HG03558 (cell line): ENCODE measurements at regions not wholly inside any gene's neighbourhood (a gene's known extent, or its start where the extent isn't known, plus 50 kb on each side); places are given as distances from the start of the nearest gene placed in this dataset.
"Not testable (repeated sequence)": the region's sequence is repeated elsewhere in the genome, so short reads cannot be mapped to it uniquely, and the experiment has no call there.

ENCODE experiments used
- ATAC-seq: cut with Tn5 transposase; IDR thresholded peaks from one replicate; pipeline ENCODE4 v1.9.1; 2021; ENCODE audit warnings: moderate number of reproducible peaks; ENCODE audit not compliant: unreplicated experiment; ENCODE audit errors: extremely low read depth

DNA sequence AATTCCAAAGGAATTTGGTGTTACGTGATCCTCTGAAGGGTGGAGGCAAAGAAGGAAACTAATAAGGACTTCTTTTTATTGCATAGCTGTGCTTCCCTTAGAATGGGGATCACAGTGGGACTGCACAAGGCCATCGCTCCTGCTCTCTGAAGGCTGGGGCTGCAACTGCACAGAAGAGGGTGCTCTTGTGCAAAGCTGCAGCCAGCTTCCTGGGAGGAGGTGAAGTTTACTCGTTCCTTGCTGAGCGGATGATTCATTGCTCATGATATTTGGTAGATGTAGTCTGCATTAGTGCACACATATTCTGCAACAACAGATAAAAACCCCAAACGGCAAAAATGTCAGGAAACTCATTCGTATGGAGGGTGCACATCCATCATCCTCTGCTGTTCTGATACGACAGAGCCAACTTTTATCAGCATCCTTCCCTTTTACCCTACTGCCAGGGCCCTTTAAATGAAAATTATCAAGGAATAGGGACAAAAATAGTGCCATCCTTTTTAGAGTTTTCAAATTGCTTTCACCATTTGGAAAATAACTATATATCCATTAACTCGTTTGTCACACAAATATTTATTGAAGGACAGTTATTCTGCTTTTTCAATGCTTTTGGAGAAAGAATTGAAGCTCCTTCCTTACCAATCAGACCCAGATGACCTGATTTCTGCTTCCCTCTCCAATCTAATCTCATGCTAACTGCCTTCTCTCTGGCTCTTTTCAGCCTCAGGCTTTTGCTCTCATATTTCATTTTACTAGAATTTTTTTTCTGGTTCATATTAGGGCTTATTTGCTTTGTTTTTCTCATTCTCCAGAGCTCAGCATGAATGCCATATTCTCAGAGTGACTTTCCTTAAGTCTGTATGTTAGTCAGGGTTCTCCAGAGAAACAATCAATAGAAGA, 263.6 kb downstream of the DUSP10 start:
- peak; percentile 73 for ATAC-seq

DNA sequence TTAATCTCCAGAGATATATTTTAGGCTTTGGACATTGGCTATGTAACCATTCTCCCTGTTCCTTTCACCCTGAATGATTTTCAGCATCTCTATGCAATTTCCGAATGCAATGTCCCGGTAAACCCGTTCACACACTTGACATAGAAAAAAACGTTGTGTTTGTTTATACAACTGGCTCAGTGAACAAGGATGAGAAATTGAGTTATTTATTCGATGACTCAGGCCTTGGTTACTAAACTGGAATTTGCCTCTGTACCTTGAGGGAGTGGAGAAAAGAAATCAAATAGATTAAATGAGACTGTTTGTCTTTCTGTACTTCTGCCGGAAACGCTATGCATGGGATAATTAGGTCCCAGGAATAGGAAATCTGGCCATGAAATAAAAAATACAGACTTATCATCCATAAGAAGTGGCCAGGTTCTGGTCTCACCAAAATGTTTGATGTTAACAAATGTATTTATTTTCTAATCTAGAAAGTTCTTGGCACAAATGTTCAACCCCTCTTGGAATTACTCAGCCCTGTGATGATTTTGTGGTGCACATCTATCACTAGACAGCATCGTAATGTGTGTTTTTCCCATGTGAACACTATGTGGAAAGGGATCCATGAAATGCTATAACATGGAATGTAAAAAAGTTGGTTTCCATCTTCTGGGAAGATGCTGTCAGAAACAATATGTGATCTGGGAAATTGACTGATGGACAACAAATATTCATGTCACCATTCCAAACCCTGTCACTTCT, 253.9 kb downstream of the DUSP10 start:
- ATAC-seq = no peak

DNA sequence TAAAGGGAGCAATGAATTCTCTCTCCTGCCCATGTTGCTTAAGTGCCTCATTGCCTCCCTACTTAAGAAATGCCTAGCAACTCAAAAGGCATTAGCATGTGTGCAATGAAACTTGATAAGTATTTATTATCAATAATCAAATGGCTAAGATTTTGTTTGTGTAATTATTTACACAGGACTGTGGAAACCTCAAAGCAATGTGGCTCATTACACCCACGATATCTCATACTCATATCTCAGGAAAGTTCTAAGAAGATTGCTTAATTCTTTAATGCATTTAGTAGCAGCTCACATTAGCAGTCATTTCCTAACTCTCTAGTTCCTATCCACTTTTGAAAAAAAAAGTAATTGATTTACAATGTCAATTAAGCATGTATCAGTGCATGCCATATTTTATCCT, 253.3 kb downstream of the DUSP10 start:
- no peak for ATAC-seq

DNA sequence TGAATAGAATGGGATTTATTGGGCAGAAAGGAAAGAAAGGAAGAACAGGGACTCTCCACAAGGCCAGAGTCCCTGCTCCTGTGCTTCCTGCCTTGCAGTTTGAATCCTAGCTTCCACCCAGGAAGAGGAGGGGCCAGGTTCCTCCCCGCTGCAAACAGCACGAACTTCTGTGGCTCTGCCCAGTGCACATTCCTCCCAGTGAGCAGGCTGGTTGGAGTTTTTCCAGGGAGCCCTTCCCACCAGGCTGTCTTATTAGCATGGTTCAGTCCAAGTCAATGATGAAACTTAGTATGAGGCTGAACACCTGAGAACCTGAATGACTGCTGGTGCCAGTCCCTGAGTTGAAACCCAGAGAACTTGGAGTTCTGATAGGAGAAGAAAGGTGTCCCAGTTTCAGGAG, 247.2 kb downstream of the DUSP10 start:
- ATAC-seq = no peak

DNA sequence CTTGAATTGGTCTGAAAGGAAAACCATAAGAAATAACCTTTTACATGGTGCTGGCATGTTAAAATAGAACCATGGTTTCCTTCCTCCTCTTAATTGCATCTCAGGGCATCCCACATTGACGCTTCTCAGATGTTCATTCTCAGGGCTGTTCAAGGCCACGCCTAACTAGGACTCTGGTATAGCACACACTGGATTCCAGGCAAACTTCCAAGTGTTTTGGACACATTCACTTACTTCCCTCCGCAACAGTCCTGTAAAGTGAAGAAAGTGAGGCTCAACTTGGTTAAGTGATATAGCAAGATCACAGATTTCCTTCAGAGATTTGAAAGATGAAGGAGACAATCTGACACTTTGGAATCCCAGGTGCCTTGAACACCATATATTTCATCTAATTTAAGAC, 244.8 kb downstream of the DUSP10 start:
- no peak for ATAC-seq

DNA sequence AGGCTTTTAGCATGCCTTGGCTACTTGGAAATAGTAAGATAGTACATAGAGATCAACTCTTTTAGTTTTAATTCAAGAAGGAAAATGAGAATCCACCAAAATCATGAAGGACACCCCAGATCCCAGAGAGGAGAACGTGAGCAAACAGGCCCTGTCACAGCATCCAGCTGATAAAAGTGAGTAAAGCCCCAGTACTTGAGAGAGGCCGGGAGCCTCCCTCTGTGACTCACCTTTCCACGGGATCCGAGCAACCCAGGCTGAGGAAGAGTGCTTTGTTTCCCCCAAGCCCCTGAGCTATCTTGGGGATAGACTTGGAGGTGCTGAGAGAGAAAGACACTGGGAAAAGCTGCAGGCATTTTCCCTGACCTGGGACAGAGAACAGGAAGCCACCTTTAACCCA, 238.6 kb downstream of the DUSP10 start:
- ATAC-seq = no peak

DNA sequence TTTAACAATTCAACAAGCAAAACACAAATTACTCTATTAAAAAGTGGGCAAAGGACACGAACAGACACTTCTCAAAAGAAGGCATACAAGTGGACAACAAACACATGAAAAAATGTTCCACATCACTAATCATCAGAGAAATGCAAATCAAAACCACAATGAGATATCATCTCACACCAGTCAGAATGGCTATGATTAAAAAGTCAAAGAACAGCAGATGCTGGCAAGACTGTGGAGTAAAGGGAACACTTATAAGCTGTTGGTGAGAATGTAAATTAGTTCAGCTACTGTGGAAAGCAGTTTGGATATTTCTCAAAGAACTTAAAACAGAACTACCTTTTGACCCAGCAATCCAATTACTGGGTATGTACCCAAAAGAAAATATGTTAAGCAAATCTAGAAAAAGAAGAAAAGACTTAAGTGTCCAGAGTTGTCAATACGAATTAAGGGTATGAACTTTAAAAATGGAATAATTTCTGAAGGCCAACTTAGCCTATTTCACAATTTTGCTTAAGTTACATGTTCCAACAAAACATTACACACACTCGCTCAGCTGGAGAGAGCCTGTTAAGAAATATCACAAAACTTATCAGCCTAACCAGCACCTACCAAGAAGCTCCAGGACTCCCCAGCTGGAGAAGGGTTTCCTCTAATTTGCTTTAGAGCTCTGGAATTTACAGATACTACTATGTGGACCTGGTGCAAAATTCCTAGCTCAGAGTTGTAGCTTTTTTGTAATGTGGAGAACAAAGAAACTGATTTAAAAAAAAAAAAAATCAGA, 232.1 kb downstream of the DUSP10 start:
- no peak for ATAC-seq

DNA sequence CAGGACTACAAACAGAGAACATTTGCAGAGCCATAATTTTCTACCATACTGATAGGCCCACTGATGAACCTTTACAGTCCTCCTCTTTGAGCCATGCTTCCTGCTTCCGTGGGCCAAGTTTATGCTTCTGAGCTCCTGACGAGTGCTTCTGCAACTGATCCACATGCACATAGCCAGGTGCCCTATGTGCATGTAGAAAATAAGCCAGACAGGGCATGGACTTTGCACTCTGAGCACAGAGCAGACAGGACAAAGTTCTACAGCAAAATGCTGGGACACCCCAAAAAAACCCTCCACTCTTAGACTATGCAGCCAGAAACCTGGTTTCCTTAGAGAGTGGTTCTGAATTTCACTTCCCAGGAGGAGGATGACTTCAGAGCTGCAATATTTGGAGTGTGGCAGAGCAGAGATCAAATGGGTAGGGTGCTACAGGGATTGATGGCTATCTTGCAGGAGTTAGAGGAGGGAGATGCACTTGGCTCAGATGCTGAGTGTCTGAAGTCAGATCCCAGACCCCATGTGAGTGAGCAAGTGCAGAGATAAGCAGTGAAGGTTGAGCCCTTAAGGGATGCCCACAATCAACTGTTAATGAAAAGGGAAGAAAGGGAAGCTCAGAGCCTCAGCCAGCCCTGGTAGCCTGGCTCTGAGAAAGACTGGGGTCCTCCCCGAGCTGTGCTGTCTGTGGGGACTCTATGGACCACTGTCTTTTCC, 230.9 kb downstream of the DUSP10 start:
- no peak for ATAC-seq

DNA sequence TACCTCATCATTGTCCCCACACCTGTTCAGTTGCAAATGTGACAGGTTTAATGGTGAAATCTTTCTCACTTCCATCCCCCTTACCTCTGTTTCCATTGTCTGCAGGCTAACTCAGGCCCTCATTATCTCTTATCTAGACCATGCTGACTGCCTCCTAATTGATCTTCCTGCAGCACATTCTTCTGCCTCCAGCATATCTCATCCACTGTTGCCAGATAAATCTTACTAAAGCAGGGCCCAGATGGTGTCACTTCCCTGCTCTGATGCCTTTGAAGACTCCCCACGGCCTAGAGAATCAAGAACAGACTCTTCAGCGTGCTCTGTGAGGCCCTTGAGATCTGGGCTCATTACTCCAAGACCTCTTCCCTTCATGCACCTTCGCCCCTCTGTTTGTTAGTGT, 230.1 kb downstream of the DUSP10 start:
- ATAC-seq = no peak

DNA sequence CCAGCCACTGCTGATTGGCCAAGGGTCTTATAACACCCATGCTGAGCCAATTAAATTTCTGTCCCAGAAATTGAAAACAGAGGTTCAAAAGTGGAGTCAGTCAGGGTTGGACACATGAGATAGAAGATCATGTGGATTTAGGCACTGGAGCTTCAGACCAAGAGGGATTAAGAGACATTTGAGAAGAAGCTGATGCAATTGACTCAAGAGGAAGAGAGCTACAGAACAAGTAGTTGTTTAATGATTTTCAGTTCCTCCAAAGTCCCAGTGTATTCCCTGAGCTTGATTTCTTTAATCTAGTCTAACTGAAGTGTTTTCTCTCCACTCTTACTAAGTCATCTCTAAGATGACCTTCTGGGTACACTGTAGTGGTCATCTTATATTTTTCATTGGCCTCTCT, 227.1 kb downstream of the DUSP10 start:
- no peak for ATAC-seq

DNA sequence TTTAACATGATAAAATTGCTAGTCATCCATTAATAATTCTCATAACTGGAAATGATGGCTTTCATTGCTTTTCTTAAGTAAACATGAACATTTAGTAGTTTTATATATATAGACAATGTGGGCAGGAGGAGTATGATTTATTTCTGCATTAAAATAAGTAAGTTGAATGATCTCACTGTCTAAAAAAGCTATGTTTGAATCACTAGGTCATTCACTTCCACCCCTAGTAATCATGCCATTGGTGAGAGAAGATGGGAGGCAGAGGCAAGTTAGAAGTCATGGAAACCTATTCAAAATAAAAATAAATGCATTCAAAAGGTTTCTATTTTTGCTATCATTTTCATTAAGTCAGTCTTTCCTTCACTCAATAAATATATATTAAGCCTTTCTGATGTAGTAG, 226.4 kb downstream of the DUSP10 start:
- ATAC-seq = no peak

DNA sequence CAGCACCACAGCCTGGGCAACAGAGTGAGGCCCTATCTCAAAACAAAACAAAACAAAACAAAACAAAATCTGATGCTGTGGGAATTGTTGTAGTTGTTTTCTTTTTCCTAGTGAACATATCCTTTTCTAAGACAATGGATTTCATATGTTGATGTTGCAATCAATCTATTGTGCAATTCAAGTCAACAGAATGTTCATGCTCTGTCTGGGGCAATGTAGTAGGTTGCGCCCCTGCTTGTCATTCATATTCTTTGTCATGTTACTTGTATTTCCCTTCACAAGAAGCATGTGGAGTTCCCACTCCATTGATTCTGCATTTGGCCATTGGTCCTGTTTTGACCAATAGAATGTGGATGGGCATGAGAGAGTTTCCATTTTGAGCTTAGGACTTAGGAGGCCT, 223.9 kb downstream of the DUSP10 start:
- no peak for ATAC-seq

DNA sequence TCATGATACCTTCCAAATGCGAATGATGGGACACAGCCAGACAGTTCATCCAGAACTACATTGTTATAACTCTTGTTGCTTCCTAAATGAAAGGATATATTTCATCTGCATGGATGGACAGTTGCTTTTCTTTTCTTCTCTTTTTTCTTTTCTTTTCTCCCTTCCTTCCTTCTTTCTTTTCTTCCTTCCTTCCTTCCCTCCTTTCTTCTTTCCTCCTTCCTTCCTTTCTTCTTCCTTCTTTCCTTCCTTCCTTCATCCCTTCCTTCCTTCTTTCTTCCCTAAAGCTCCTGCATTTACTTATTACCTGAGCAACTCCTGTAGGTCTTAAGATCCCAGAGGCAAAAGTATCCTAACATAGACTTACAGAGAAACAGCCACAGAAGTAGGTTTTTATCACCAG, 221.6 kb downstream of the DUSP10 start:
- ATAC-seq = no peak

DNA sequence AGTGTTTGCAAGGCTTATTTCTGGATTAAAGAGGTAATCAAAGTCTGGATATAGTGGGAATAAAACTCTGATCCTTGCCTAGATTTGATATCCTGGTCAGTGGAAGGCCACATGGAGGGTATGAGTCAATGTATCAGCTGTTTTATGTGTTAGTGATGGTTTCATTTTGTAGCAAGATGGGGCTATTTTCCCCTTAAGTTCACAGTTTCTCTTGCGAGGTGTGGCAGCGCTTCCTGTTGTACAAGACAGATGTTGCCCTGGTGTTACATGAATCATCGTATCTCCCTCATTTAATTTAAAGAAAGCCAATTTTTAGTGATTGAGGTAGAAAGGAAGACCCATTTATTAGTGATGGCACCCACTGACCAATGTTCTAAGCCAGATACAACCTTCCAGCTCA, 220.2 kb downstream of the DUSP10 start:
- no peak for ATAC-seq

DNA sequence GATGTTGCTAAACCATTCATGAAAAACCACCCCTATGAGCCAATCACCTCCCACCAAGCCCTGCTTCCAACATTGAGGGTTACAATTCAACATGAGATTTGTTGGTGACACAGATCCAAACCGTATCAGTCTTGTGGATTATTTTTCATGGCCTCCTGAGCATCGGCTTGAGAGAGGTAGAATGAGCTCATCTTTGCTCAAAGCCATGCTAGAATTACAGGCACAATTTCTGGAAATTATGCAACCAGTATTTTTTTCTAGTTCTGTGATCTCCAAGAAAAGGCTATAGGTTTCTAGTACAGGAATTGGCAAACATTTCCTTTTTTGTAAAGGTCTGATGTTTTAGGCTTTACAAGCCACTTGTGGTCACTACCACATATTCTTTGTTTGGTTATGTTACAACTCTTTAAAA, 219.4 kb downstream of the DUSP10 start:
- no peak for ATAC-seq

DNA sequence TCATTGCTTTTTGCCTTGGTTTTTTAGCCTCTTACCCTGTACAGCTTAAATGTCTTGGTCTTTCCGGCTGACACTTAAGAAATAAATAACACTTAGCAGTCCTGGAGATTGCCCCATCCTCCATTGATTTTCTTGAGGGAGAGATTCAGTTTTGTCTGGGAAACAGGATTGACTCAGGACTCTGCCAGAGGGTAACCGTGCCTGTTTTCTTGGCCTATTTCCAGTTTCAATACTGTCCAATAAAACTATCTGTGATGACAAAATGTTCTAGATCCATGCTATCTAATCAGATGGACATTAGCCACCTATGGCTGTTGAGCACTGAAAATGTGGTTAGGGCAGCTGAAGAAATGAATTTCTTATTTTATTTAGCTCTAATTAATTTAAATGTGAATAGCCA, 216.1 kb downstream of the DUSP10 start:
- no peak for ATAC-seq

DNA sequence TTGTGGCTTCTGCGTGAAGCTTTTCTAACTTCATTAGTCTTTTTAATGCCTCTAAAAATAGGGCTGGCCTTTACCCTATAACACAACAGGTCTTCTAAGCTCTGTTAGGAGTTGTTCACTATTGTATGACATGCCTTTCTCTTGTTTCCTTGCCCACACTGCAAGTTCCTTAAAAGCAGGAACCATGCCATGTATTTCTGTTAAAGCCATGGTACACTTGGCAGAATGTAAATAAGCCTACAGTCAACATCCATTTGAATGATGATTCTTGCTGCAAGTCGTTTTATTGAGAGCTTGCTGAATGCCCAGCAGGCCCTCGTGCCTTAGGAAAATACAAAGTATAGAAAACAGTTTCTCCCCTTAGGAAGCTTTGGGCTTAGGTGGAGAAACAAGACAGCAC, 214.6 kb downstream of the DUSP10 start:
- ATAC-seq = no peak

DNA sequence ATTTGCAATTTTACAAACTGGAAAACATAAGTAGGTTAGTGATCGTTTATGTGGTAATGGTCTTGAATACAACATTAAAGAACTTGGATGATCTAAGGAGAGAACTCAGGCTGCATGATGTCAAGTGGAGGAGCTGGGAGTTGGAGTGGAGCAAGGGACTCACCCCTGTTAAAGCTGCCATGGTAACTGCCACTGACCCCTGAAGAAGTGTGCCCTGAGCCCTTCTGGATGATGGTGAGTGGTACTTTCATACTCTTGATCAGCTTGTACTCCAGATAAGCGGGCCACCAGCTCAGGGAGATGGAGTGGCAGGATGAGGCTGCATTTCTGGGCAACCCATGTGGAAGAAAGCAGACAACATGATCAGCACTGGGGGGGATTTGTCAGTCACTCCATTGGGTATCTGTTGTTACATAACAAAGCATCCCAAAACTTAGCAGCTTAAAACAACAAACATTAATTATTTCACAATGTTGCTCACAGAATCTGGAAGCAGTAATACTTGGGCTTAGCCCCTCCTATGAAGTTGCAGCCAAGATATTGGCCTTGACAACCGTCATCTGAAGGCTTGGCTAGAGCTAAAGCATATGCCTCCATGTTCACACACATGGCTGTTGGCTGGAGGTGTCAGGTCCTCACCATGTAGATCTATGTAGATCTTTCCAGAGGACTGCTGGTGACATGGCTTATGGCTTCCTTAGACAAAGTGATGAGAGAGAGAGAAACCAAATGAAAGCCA, 213.8 kb downstream of the DUSP10 start:
- ATAC-seq = no peak

DNA sequence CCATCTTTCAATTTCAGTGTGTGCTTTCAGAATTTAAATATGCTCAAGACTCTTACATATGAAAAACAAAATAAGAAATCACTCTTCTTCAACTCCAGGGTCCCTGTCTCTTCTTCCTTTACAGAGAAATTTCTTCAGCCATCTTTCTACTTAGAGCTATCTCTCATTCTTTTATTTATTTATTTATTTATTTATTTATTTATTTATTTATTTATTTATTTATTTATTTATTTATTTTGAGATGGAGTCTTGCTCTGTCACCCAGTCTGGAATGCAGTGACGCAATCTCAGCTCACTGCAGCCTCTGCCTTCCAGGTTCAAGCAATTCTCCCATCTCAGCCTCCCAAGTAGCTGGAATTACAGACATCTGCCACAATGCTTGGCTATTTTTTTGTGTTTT, 211.7 kb downstream of the DUSP10 start:
- not testable (repeated sequence) for ATAC-seq

DNA sequence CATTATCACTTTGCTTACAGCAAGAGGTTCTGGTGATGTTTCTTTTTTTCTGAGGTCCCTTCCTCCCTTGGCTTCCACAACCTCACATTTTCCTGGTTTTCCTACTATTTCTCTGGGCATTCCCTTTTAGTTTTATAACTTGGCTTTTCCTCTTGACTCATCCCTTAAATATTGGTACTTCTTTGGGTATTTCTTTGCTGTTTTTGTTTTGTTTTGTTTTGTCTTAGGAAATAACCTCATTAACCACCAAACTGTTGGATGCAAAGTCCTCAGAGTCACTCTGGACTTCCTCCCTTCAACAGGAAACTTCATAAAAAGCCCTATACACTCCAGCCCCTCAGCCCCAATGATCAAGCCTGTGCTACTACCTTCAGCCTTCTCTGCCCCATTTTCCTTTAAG, 211.1 kb downstream of the DUSP10 start:
- ATAC-seq = no peak
